Gastrocnemius medialis (tissue), 4 donors: ENCODE measurements at regions not wholly inside any gene's neighbourhood (a gene's known extent, or its start where the extent isn't known, plus 50 kb on each side); places are given as distances from the start of the nearest gene placed in this dataset.

Experiments used
- POLR2A ChIP-seq, 2 donors: fragments of 450-650 bp; IDR thresholded peaks; one replicate each; pipeline ENCODE4 v1.6.1; 2017; ENCODE audit warnings: antibody characterized with exemption in 2 of 2, mild to moderate bottlenecking in 2 of 2, moderate library complexity in 2 of 2
- TF ChIP-seq, protein P1 (sequence below), 5 experiments: fragments of 450-650 bp in 3 of 5; fragments of 200-600 bp in 2 of 5; sonication (generic) in 2 of 5; IDR thresholded peaks in 4 of 5; conservative IDR thresholded peaks in 1 of 5; 1 replicate in 4 of 5; 2 replicates in 1 of 5; pipeline ENCODE4 v1.5.1; 2016 to 2019; ENCODE audit warnings: antibody characterized with exemption in 5 of 5, mild to moderate bottlenecking in 3 of 5, moderate library complexity in 3 of 5

- TF ChIP-seq, protein P1, sequence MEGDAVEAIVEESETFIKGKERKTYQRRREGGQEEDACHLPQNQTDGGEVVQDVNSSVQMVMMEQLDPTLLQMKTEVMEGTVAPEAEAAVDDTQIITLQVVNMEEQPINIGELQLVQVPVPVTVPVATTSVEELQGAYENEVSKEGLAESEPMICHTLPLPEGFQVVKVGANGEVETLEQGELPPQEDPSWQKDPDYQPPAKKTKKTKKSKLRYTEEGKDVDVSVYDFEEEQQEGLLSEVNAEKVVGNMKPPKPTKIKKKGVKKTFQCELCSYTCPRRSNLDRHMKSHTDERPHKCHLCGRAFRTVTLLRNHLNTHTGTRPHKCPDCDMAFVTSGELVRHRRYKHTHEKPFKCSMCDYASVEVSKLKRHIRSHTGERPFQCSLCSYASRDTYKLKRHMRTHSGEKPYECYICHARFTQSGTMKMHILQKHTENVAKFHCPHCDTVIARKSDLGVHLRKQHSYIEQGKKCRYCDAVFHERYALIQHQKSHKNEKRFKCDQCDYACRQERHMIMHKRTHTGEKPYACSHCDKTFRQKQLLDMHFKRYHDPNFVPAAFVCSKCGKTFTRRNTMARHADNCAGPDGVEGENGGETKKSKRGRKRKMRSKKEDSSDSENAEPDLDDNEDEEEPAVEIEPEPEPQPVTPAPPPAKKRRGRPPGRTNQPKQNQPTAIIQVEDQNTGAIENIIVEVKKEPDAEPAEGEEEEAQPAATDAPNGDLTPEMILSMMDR (IDR thresholded peaks at IDR 0.05 in 4 of 5, conservative IDR thresholded peaks at IDR 0.05 in 1 of 5), result no peak
- TF ChIP-seq POLR2A (IDR thresholded peaks at IDR 0.05), result no peak
Measured at GRCh38 chr3:6079561-6080179, 781.2 kb upstream of the GRM7 start.
